HG03521 (cell line): ENCODE measurements at regions not wholly inside any gene's neighbourhood (a gene's known extent, or its start where the extent isn't known, plus 50 kb on each side); places are given as distances from the start of the nearest gene placed in this dataset.
"Not testable (repeated sequence)": the region's sequence is repeated elsewhere in the genome, so short reads cannot be mapped to it uniquely, and the experiment has no call there.

Source experiments
- ATAC-seq: cut with Tn5 transposase; IDR thresholded peaks from one replicate; pipeline ENCODE4 v1.9.1; 2021; ENCODE audit warnings: mild to moderate bottlenecking, moderate library complexity; ENCODE audit not compliant: unreplicated experiment

GRCh38 chr13:105907319-105908019 lies 628.0 kb downstream of the EFNB2 start:
- ATAC-seq, result no peak

DNA sequence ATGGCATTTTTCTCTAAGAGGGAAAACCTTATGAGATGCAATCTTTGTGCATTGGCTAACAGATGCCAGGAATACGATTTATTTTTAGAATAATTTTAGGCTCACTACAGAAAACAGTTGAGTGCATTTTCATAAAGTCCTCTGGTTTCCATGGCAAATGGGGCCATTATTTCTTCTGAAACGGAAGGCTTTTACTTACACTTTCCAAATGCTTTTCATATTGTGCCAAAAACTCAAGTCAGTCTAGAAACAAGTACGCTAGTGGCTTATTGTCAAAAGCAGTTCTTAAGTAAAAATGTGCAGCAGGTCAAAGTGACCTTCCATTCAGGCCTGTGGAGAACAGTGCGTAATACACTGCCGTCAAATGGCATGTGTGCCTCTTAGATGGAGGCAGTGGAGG lies 628.7 kb downstream of the EFNB2 start:
- ATAC-seq, result no peak

DNA sequence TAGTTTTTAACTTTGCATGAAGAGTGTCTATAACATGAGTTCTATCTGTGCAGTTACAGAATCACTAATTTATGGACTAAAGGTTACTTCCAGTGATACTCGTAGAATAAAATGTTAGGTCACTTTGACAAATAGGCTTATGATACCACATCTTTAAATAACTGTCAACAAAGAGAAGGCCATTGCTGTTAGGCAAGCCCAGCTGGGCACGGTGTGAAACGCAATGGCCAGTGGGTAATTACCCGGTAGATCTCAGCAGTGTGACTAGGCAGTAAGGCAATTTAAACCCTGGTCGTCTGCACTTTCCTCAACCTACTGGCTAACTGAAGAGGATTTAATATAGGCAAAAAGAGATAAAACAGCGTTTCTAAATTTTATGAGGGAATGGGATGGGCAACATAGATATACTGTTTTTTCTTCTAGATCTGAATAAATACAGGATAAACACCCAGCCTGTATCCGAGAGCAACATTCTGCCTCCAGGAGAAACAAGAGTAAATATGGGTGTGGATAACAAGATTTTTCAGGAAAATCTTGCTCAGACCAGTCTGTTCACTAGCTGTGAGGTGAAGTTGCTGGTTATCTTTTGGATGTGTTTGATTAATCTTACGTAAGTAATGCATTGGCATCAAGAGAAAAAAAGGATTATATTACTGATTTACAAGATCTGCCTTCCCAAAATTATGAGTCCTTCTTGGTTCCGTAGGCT lies 631.3 kb downstream of the EFNB2 start:
- no peak for ATAC-seq

- ATAC-seq, result no peak
Observed at GRCh38 chr13:105902396-105902795, 633.1 kb downstream of the EFNB2 start.

- ATAC-seq, result no peak
Observed at GRCh38 chr13:105897575-105897974, 637.9 kb downstream of the EFNB2 start.

DNA sequence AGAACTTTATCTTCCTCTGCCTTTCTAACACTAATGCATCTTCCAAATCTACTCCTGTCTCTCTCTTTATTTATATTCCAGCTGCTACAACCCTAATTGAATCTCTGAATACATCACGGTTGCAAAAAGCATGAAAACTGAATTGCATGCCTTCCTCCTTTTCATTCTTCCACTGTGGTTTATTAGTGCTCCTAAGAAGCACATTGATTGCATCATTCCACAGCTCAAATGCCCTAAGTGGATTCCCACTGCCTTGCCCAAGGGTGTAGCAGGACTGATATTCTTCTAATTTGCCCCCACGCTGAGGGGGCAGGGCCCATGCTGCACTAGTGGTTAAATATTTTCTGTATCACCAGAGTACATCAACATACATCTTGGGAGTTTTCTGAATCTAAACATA lies 640.8 kb downstream of the EFNB2 start:
- no peak for ATAC-seq

GRCh38 chr13:105890509-105890908 lies 645.0 kb downstream of the EFNB2 start:
- no peak for ATAC-seq

GRCh38 chr13:105878119-105878700 lies 657.3 kb downstream of the EFNB2 start:
- ATAC-seq, result no peak

DNA sequence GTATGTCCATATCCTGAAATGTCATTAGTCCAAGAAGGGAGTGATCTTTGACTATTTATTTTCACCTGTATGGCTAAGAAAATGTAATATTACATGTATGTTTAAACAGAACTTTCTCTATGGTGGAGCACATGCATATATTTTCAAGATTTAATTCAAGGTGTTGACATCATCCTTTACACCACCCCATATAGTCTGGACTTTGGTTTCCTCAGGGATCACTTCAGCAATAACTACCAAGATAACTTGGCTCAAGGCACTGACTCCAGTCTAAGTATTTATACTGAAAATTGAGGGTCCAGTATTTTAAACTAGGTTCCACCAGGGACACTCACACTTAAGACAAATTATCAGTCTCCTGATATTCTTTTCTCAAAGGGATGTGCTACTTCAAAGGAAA lies 660.6 kb downstream of the EFNB2 start:
- no peak for ATAC-seq

DNA sequence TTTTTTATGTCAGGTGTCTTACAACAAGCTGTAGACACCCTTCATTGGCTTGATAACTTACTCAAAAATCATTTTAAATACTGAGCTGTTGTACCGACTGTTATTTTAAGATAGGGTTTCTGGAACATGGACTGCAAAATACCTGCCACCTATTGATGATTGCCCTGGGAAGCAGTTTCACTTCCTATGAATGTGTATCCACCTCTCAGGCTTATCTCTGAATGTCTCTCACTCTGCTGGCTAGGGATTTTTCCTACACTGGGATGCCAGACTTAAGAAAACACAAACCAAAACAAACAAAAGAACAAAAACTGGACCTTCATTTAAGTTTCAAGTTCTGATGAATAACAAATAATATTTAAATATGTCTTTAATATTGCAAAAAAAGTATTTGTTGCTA lies 663.7 kb downstream of the EFNB2 start:
- no peak for ATAC-seq

- ATAC-seq, result no peak
Observed at GRCh38 chr13:105871326-105871725, 664.1 kb downstream of the EFNB2 start.

GRCh38 chr13:105863300-105863920 lies 672.1 kb downstream of the EFNB2 start:
- no peak for ATAC-seq

GRCh38 chr13:105848494-105848893 lies 687.0 kb downstream of the EFNB2 start:
- ATAC-seq, result no peak

- no peak for ATAC-seq
Observed at GRCh38 chr13:105847527-105848291, 687.8 kb downstream of the EFNB2 start.

DNA sequence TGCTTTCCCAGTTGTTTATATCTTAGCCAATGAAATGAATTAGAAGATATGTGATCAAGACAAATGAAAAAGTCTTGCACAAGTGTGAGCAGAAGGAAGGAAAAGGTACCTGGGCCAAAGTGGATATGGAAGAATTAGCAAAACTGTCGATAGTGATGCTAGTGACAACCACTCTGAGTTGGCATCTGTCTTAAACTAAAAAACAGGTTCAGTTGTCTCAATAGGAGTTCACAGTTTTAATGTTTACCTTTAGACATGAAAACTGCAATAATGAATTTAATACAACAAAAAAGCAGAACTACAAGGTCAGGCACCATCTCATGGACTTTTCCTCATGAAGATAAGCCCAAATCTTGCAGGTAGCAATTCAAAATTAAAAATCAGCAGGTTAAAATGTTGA lies 688.5 kb downstream of the EFNB2 start:
- ATAC-seq, result no peak

DNA sequence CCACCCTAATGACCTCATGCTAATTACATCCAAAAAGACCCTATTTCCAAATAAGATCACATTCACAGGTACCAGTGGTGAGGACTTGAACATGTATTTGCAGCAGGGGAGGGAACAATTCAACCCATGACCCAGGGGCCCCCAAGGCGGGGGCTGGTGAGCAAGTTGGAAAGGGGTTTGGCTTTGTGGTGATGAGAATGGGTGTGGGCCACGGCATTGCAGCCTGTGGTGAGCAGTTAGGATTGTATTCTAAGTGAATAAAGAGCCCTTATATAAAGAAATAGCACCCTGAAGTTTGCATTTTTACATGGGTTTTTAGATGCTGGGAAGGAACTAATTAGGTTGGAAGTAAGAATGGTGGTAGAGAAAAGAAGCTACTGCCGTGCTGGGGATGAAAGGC lies 694.2 kb downstream of the EFNB2 start:
- no peak for ATAC-seq

- no peak for ATAC-seq
Observed at GRCh38 chr13:105838231-105838630, 697.2 kb downstream of the EFNB2 start.

DNA sequence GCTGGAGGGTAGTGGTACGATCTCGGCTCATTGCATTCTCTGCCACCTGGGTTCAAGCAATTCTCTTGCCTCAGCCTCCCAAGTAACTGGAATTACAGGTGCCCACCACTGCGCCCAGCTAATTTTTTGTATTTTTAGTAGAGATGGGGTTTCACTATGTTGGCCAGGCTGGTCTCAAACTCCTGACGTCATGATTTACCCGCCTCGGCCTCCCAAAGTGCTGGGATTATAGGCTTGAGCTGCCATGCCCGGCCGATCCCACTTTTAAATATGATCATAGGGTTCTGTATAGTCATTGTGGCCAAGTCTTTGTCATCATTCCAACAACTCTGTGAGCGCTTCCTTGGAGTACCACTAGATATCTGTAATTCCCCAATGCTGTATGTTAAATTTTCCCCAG lies 698.2 kb downstream of the EFNB2 start:
- not testable (repeated sequence) for ATAC-seq

DNA sequence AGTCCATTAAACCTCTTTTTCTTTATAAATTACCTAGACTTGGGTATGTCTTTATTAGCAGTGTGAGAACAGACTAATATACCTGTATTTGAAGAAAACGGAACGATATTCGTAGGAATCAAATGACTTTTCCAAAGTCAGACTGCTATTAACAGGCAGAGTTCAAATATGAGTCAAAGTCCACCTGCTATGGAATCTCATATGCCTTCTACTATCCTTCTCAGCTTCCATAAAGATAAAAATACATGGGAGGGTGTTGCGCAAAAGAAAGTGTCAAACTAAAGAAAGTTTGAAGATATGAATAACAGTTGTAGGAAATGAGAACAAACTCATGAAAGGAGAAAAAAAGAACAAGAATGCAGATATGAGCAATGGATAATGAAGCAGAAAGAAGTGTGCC lies 704.6 kb downstream of the EFNB2 start:
- no peak for ATAC-seq

DNA sequence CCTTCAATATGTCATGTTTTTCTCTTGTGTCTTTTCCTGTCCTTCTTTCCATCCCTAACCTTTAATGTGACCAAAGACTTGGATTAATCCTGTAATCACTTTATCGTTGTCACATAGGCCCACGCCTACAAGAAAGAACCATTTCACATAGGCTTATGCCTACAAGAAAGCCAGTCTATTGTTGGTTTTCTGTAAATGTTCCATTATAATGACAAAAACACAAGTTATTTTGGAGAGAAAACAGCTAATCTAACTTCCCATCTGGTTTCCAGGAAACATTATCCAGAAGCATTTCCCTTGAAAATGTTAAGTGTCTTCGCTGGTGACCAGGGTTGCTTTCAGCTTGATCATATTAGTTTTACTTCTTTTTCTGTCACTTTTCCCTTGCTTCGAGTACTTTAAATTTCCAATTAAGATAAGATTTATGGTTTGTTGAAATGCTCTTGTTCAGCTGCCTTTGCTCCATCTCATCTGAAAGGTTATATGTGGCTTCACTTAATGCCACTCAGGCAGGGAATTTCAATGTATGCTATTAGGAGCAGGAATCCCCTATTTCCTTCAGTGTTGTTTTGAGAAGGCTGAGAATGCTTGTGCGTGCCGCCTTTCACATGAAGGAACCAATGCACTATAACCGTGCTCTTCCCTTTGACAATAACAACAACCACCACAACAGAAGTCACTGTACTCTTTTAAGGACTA lies 708.2 kb downstream of the EFNB2 start:
- ATAC-seq, result no peak
